OCI-LY1 (cell line): ENCODE measurements at regions not wholly inside any gene's neighbourhood (a gene's known extent, or its start where the extent isn't known, plus 50 kb on each side); places are given as distances from the start of the nearest gene placed in this dataset.

Experiments
- H2AFZ ChIP-seq: fragments of 200-600 bp; sonication (generic), shearing (Covaris generic); 2 replicates; pipeline ENCODE4 v1.6.0; 2014; ENCODE audit warnings: antibody characterized with exemption, mild to moderate bottlenecking, low read length
- H3F3A ChIP-seq: fragments of 200-600 bp; sonication (generic), shearing (Covaris generic); 2 replicates; pipeline ENCODE4 v1.6.0; 2014; ENCODE audit warnings: mild to moderate bottlenecking, antibody characterized with exemption, low read length, moderate library complexity; ENCODE audit not compliant: insufficient read depth
- H3K27ac ChIP-seq: fragments of 200-600 bp; sonication (generic); 2 replicates; pipeline ENCODE4 v1.5.1; 2014; ENCODE audit warnings: low read length, mixed run types, mild to moderate bottlenecking, low read depth; ENCODE audit not compliant: poor library complexity, severe bottlenecking
- H3K27me3 ChIP-seq: fragments of 200-600 bp; sonication (generic); 2 replicates; pipeline ENCODE4 v1.6.0; 2014; ENCODE audit warnings: antibody characterized with exemption, mild to moderate bottlenecking, low read length, moderate library complexity; ENCODE audit not compliant: insufficient read depth
- H3K36me3 ChIP-seq: fragments of 200-600 bp; sonication (generic); 2 replicates; pipeline ENCODE4 v1.6.1; 2014; ENCODE audit warnings: mild to moderate bottlenecking, antibody characterized with exemption, low read length, moderate library complexity, mixed read lengths; ENCODE audit not compliant: insufficient read depth
- H3K4me1 ChIP-seq: fragments of 200-600 bp; sonication (generic); 2 replicates; pipeline ENCODE4 v1.5.1; 2014; ENCODE audit warnings: mild to moderate bottlenecking, low read length, moderate library complexity; ENCODE audit not compliant: insufficient read depth, severe bottlenecking
- H3K4me2 ChIP-seq: fragments of 200-600 bp; sonication (generic), shearing (Covaris generic); 2 replicates; pipeline ENCODE4 v1.6.1; 2014; ENCODE audit warnings: low read length
- H3K4me3 ChIP-seq: fragments of 200-600 bp; sonication (generic); 2 replicates; pipeline ENCODE4 v1.5.1; 2014; ENCODE audit warnings: low read length, low read depth, mild to moderate bottlenecking, mixed read lengths; ENCODE audit not compliant: poor library complexity, severe bottlenecking
- H3K79me2 ChIP-seq: fragments of 200-600 bp; shearing (Covaris generic); 2 replicates; pipeline ENCODE4 v1.6.1; 2016; ENCODE audit warnings: mixed run types, low read length, mixed read lengths; ENCODE audit not compliant: insufficient read depth
- H3K9ac ChIP-seq: fragments of 200-600 bp; sonication (generic), shearing (Covaris generic); 2 replicates; pipeline ENCODE4 v1.6.1; 2014; ENCODE audit warnings: mild to moderate bottlenecking, low read length, mixed read lengths
- H3K9me2 ChIP-seq: fragments of 200-600 bp; sonication (generic), shearing (Covaris generic); 2 replicates; pipeline ENCODE4 v1.6.1; 2014; ENCODE audit warnings: low read depth, mild to moderate bottlenecking, low read length, mixed read lengths
- H3K9me3 ChIP-seq: fragments of 200-600 bp; shearing (Covaris generic); 2 replicates; pipeline ENCODE4 v1.6.1; 2014; ENCODE audit warnings: low read length, mixed read lengths
- H4K20me1 ChIP-seq: fragments of 200-600 bp; sonication (generic), shearing (Covaris generic); 2 replicates; pipeline ENCODE4 v1.6.0; 2016; ENCODE audit warnings: mild to moderate bottlenecking, low read length; ENCODE audit not compliant: insufficient read depth
- CTCF ChIP-seq: fragments of 200-600 bp; sonication (generic), shearing (Covaris generic); IDR thresholded peaks from 2 replicates; pipeline ENCODE4 v1.5.1; 2017; ENCODE audit warnings: mild to moderate bottlenecking, antibody characterized with exemption, low read length, moderate library complexity, mixed read lengths
- EZH2 ChIP-seq: fragments of 200-600 bp; sonication (generic), shearing (Covaris generic); IDR thresholded peaks from 2 replicates; pipeline ENCODE4 v1.8.0; 2017; ENCODE audit warnings: borderline replicate concordance, mixed run types, mild to moderate bottlenecking, antibody characterized with exemption, low read length, moderate library complexity, mixed read lengths

- no peaks in the 10 kb centered on the region for H3K27me3 ChIP-seq
- H3F3A ChIP-seq, result no peaks in the 10 kb centered on the region
- no peaks in the 10 kb centered on the region for H3K9me2 ChIP-seq
- no peak overlapping the region for H3K4me3 ChIP-seq
- no peaks in the 10 kb centered on the region for H4K20me1 ChIP-seq
- no peaks in the 10 kb centered on the region for H3K79me2 ChIP-seq
- H3K36me3 ChIP-seq, result no peaks in the 10 kb centered on the region
- H3K4me1 ChIP-seq, result no peaks in the 10 kb centered on the region
- H2AFZ ChIP-seq, result no peak overlapping the region
- no peak overlapping the region for H3K4me2 ChIP-seq
- H3K27ac ChIP-seq, result no peak overlapping the region
- H3K9me3 ChIP-seq, result no peaks in the 10 kb centered on the region
- no peak for TF ChIP-seq EZH2
- no peak for TF ChIP-seq CTCF
- H3K9ac ChIP-seq, result no peak overlapping the region
Measured at GRCh38 chr7:33815336-33815735, 90.0 kb upstream of the BMPER start.

- no peak for TF ChIP-seq EZH2
- TF ChIP-seq CTCF, result no peak
Measured at GRCh38 chr7:33816106-33816505, 89.2 kb upstream of the BMPER start.

GRCh38 chr7:33819658-33820057 lies 85.7 kb upstream of the BMPER start:
- Histone ChIP-seq H2AFZ (no peak overlapping the region), H3K27ac (no peak overlapping the region), H3K36me3 (no peaks in the 10 kb centered on the region), H3K9me2 (no peaks in the 10 kb centered on the region), H4K20me1 (no peaks in the 10 kb centered on the region), H3K4me2 (no peak overlapping the region), H3K4me1 (no peaks in the 10 kb centered on the region), H3K4me3 (no peak overlapping the region), H3F3A (no peaks in the 10 kb centered on the region), H3K9me3 (no peaks in the 10 kb centered on the region), H3K9ac (no peak overlapping the region), H3K79me2 (no peaks in the 10 kb centered on the region), H3K27me3 (no peaks in the 10 kb centered on the region)
- TF ChIP-seq CTCF (no peak), EZH2 (no peak)

More at GRCh38 chr7:33816106-33816505, 89.2 kb upstream of the BMPER start:
- Histone ChIP-seq H3K4me1 (no peaks in the 10 kb centered on the region), H3K36me3 (no peaks in the 10 kb centered on the region), H4K20me1 (no peaks in the 10 kb centered on the region), H3K27ac (no peak overlapping the region), H3K4me3 (no peak overlapping the region), H3K4me2 (no peak overlapping the region), H3K27me3 (no peaks in the 10 kb centered on the region), H3F3A (no peaks in the 10 kb centered on the region), H3K9me3 (no peaks in the 10 kb centered on the region), H3K9ac (no peak overlapping the region), H2AFZ (no peak overlapping the region), H3K9me2 (no peaks in the 10 kb centered on the region), H3K79me2 (no peaks in the 10 kb centered on the region)
